ENCODE measurements at regions not wholly inside any gene's neighbourhood (a gene's known extent, or its start where the extent isn't known, plus 50 kb on each side); places are given as distances from the start of the nearest gene placed in this dataset.

GRCh38 chr5:28219539-28219938, 1181.2 kb upstream of the CDH9 start:
- Histone ChIP-seq H3K9me3 (ENCODE audit: control insufficient read depth in 2 of 3, insufficient read depth in 1 of 3, low read length in 3 of 3) (no peaks in the 10 kb centered on the region), H3K27me3 (ENCODE audit: control insufficient read depth, insufficient read depth, low read length) (no peaks in the 10 kb centered on the region), H3K4me1 (ENCODE audit: control insufficient read depth in 2 of 3, insufficient read depth in 2 of 3, low read depth in 1 of 3, low read length in 3 of 3) (no peaks in the 10 kb centered on the region), H3K9ac (ENCODE audit: low read length in 3 of 3) (no peak overlapping the region), H3K27ac (ENCODE audit: low read depth in 2 of 2, low read length in 2 of 2) (no peak overlapping the region), H3K36me3 (ENCODE audit: control insufficient read depth in 2 of 3, insufficient read depth in 3 of 3, low read length in 3 of 3) (no peaks in the 10 kb centered on the region), H3K4me3 (ENCODE audit: low read length in 3 of 3) (no peak overlapping the region)
- DNase-seq (no peak), FAIRE-seq (no peak)
- intact Hi-C loops (cut with DNase I): no loop called here
- TF ChIP-seq CTCF (IDR thresholded peaks at IDR 0.05; ENCODE audit: borderline replicate concordance, extremely low read depth, insufficient read depth): no peak

GRCh38 chr5:28217695-28218094, 1179.3 kb upstream of the CDH9 start:
- no peak for FAIRE-seq
- H3K4me1 ChIP-seq (ENCODE audit: control insufficient read depth in 2 of 3, insufficient read depth in 2 of 3, low read depth in 1 of 3, low read length in 3 of 3): no peaks in the 10 kb centered on the region

GRCh38 chr5:28216939-28217360, 1178.6 kb upstream of the CDH9 start:
- Histone ChIP-seq H3K27ac (ENCODE audit: low read depth in 2 of 2, low read length in 2 of 2) (no peak overlapping the region), H3K4me1 (ENCODE audit: control insufficient read depth in 2 of 3, insufficient read depth in 2 of 3, low read depth in 1 of 3, low read length in 3 of 3) (no peaks in the 10 kb centered on the region), H3K4me3 (ENCODE audit: low read length in 3 of 3) (no peak overlapping the region), H3K27me3 (ENCODE audit: control insufficient read depth, insufficient read depth, low read length) (no peaks in the 10 kb centered on the region), H3K9me3 (ENCODE audit: control insufficient read depth in 2 of 3, insufficient read depth in 1 of 3, low read length in 3 of 3) (no peaks in the 10 kb centered on the region), H3K36me3 (ENCODE audit: control insufficient read depth in 2 of 3, insufficient read depth in 3 of 3, low read length in 3 of 3) (no peaks in the 10 kb centered on the region), H3K9ac (ENCODE audit: low read length in 3 of 3) (no peak overlapping the region)
- no peak for FAIRE-seq
- intact Hi-C loops (cut with DNase I): no loop called here
- DNase-seq: no peak
- no peak for TF ChIP-seq CTCF (IDR thresholded peaks at IDR 0.05; ENCODE audit: borderline replicate concordance, extremely low read depth, insufficient read depth)

More at GRCh38 chr5:28217695-28218094, 1179.3 kb upstream of the CDH9 start:
- H3K9me3 ChIP-seq (ENCODE audit: control insufficient read depth in 2 of 3, insufficient read depth in 1 of 3, low read length in 3 of 3): no peaks in the 10 kb centered on the region
- H3K27ac ChIP-seq (ENCODE audit: low read depth in 2 of 2, low read length in 2 of 2): no peak overlapping the region
- TF ChIP-seq CTCF (IDR thresholded peaks at IDR 0.05; ENCODE audit: borderline replicate concordance, extremely low read depth, insufficient read depth): no peak
- DNase-seq: no peak
- intact Hi-C loops (cut with DNase I): no loop called here
- H3K27me3 ChIP-seq (ENCODE audit: control insufficient read depth, insufficient read depth, low read length): no peaks in the 10 kb centered on the region
- H3K4me3 ChIP-seq (ENCODE audit: low read length in 3 of 3): no peak overlapping the region
- H3K9ac ChIP-seq (ENCODE audit: low read length in 3 of 3): no peak overlapping the region
- no peaks in the 10 kb centered on the region for H3K36me3 ChIP-seq (ENCODE audit: control insufficient read depth in 2 of 3, insufficient read depth in 3 of 3, low read length in 3 of 3)

GRCh38 chr5:28215091-28215490, 1176.7 kb upstream of the CDH9 start:
- no peak overlapping the region for H3K27ac ChIP-seq (ENCODE audit: low read depth in 2 of 2, low read length in 2 of 2)
- no peaks in the 10 kb centered on the region for H3K36me3 ChIP-seq (ENCODE audit: control insufficient read depth in 2 of 3, insufficient read depth in 3 of 3, low read length in 3 of 3)
- no peak for FAIRE-seq
- no peak overlapping the region for H3K4me3 ChIP-seq (ENCODE audit: low read length in 3 of 3)
- H3K27me3 ChIP-seq (ENCODE audit: control insufficient read depth, insufficient read depth, low read length): no peaks in the 10 kb centered on the region
- no peak for DNase-seq
- no peak overlapping the region for H3K9ac ChIP-seq (ENCODE audit: low read length in 3 of 3)
- H3K4me1 ChIP-seq (ENCODE audit: control insufficient read depth in 2 of 3, insufficient read depth in 2 of 3, low read depth in 1 of 3, low read length in 3 of 3): no peaks in the 10 kb centered on the region
- intact Hi-C loops (cut with DNase I): no loop called here
- no peak for TF ChIP-seq CTCF (IDR thresholded peaks at IDR 0.05; ENCODE audit: borderline replicate concordance, extremely low read depth, insufficient read depth)
- H3K9me3 ChIP-seq (ENCODE audit: control insufficient read depth in 2 of 3, insufficient read depth in 1 of 3, low read length in 3 of 3): no peaks in the 10 kb centered on the region
